ENCODE measurements at regions not wholly inside any gene's neighbourhood (a gene's known extent, or its start where the extent isn't known, plus 50 kb on each side); places are given as distances from the start of the nearest gene placed in this dataset.

DNA sequence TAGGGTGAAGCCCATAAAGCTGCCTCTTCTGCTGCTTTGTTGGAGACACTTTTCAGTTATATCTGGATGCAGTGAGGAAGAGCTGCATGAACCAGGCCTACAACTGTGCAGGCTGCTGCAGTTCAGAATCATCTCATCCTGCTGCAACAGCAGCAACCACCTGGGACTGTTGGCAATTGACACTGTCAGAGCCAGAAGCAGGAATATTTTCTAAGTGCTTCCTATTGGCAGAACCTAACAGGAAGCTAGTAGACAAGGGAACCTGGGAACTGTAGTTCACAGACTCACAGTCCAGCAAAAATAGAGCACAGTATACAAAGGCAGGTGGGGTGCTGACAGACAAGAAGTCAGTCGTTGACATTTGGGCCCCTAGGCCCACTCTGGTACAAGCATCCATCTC lies 452.9 kb upstream of the SPRED2 start:
- 76% methylated on average over 1 of the region's 1 CpG; no CpG with 5 or more reads in 1 of the 2 experiments for WGBS, 2 experiments (ENCODE audit: extremely low coverage in 1 of 2, insufficient coverage in 1 of 2, insufficient read length in 1 of 2, insufficient replicate concordance in 2 of 2, low coverage in 1 of 2, low lambda C conversion rate in 2 of 2, missing lambda C conversion rate in 1 of 2)
- no peak overlapping the region for H3K4ac ChIP-seq (replicated peaks; ENCODE audit: insufficient read length, low read depth, low read length)
- H2BK12ac ChIP-seq (ENCODE audit: low read depth, low read length) = no peak overlapping the region
- no peak for FAIRE-seq
- H2BK15ac ChIP-seq (ENCODE audit: low read length) = no peak overlapping the region
- H3K23ac ChIP-seq (ENCODE audit: insufficient read length) = no peak overlapping the region
- no peak overlapping the region for H4K8ac ChIP-seq (ENCODE audit: extremely low read depth, insufficient read depth, low read length)
- ChIA-PET CTCF (ENCODE audit: partially characterized antibody) (no interaction called here), POLR2A (ENCODE audit: partially characterized antibody) (interaction anchor here (0.6 kb wide), 1 partner anchor 345 kb away, joined by 3 read pairs; no protein-coding TSS in a partner anchor)
- H3K18ac ChIP-seq (ENCODE audit: extremely low read depth, low read length) = no peak overlapping the region
- no peak overlapping the region for H2BK5ac ChIP-seq (ENCODE audit: low read depth, low read length)
- H3K9me3 ChIP-seq (ENCODE audit: insufficient read depth in 2 of 2, low read depth in 1 of 2, low read length in 1 of 2) = no peaks in the 10 kb centered on the region
- no peak overlapping the region for H3K56ac ChIP-seq (replicated peaks; ENCODE audit: insufficient read length, low read depth, low read length)
- no peak overlapping the region for H3K9ac ChIP-seq (replicated peaks in 1 of 4; ENCODE audit: extremely low read depth in 1 of 4, low read depth in 3 of 4, low read length in 3 of 4)
- H3K79me2 ChIP-seq (ENCODE audit: control insufficient read depth in 1 of 2, insufficient read depth in 2 of 2, low read length in 2 of 2) = no peaks in the 10 kb centered on the region
- no peaks in the 10 kb centered on the region for H3K79me1 ChIP-seq (ENCODE audit: low read depth, low read length)
- H4K91ac ChIP-seq (replicated peaks; ENCODE audit: insufficient read length, low read length) = no peak overlapping the region
- no peaks in the 10 kb centered on the region for H4K20me1 ChIP-seq (replicated peaks in 1 of 2; ENCODE audit: control insufficient read depth in 1 of 2, insufficient read depth in 2 of 2, low read length in 2 of 2)
- H3K27ac ChIP-seq (ENCODE audit: low read depth, low read length) = no peak overlapping the region
- H3K4me2 ChIP-seq (ENCODE audit: insufficient read depth in 1 of 2, low read depth in 2 of 2, low read length in 2 of 2) = no peak overlapping the region
- H3K27me3 ChIP-seq (replicated peaks in 1 of 4; ENCODE audit: control insufficient read depth in 3 of 4, extremely low read depth in 1 of 4, insufficient read depth in 3 of 4, low read length in 3 of 4) = no peaks in the 10 kb centered on the region; a peak in 1 of 7 replicates
- H2AFZ ChIP-seq (ENCODE audit: low read length) = 0 out of 2 replicates have a peak overlapping the region, but pooled peaks have one; percentile 11
- H3K14ac ChIP-seq (ENCODE audit: insufficient read length) = no peak overlapping the region
- H2BK20ac ChIP-seq (ENCODE audit: low read length) = no peak overlapping the region
- no peak for DNase-seq (ENCODE audit: low read depth in 1 of 2, low spot score in 2 of 2)
- no peak for TF ChIP-seq CREB1 (IDR thresholded peaks at IDR 0.05)
- TF ChIP-seq, protein P1, sequence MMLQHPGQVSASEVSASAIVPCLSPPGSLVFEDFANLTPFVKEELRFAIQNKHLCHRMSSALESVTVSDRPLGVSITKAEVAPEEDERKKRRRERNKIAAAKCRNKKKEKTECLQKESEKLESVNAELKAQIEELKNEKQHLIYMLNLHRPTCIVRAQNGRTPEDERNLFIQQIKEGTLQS (IDR thresholded peaks at IDR 0.05; ENCODE audit: insufficient read depth, low read depth, low read length) = no peak
- TF ChIP-seq, protein P2, sequence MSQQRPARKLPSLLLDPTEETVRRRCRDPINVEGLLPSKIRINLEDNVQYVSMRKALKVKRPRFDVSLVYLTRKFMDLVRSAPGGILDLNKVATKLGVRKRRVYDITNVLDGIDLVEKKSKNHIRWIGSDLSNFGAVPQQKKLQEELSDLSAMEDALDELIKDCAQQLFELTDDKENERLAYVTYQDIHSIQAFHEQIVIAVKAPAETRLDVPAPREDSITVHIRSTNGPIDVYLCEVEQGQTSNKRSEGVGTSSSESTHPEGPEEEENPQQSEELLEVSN (IDR thresholded peaks at IDR 0.05) = no peak
- no peak for TF ChIP-seq PHF8 (conservative IDR thresholded peaks at IDR 0.05; ENCODE audit: low read depth, low read length)
- no peak for TF ChIP-seq YY1 (IDR thresholded peaks at IDR 0.05; ENCODE audit: low read depth, low read length)
- TF ChIP-seq, protein P3, sequence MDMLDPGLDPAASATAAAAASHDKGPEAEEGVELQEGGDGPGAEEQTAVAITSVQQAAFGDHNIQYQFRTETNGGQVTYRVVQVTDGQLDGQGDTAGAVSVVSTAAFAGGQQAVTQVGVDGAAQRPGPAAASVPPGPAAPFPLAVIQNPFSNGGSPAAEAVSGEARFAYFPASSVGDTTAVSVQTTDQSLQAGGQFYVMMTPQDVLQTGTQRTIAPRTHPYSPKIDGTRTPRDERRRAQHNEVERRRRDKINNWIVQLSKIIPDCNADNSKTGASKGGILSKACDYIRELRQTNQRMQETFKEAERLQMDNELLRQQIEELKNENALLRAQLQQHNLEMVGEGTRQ (IDR thresholded peaks at IDR 0.05; ENCODE audit: low read length) = no peak
- TF ChIP-seq SIN3A (conservative IDR thresholded peaks at IDR 0.05 in 1 of 2, IDR thresholded peaks at IDR 0.05 in 1 of 2; ENCODE audit: low read depth in 1 of 2, low read length in 2 of 2) = no peak
- no peak for TF ChIP-seq SRF (IDR thresholded peaks at IDR 0.05; ENCODE audit: low read depth, low read length)
- no peak for TF ChIP-seq SP2 (IDR thresholded peaks at IDR 0.05; ENCODE audit: low read length)
- TF ChIP-seq TCF12 (IDR thresholded peaks at IDR 0.05; ENCODE audit: low read depth, low read length) = no peak
- TF ChIP-seq CBX5 (IDR thresholded peaks at IDR 0.05; ENCODE audit: low read depth, low read length) = no peak
- no peak overlapping the region for H2AK5ac ChIP-seq (ENCODE audit: low read depth, low read length)
- no peak overlapping the region for H4K5ac ChIP-seq (ENCODE audit: insufficient read length, low read depth, low read length)
- H3K4me1 ChIP-seq (replicated peaks in 1 of 4; ENCODE audit: control insufficient read depth in 3 of 4, insufficient read depth in 4 of 4, low read length in 3 of 4) = peaks cover 0 to 4% (median 0%) of the 10 kb centered on the region in 4 experiments; a peak in 1 of 7 replicates
- H2BK120ac ChIP-seq (replicated peaks; ENCODE audit: low read depth, low read length) = no peak overlapping the region
- H3K36me3 ChIP-seq (ENCODE audit: control insufficient read depth in 2 of 4, insufficient read depth in 4 of 4, low read length in 3 of 4) = no peaks in the 10 kb centered on the region
- no peak overlapping the region for H3K4me3 ChIP-seq (ENCODE audit: extremely low read depth in 1 of 4, insufficient read depth in 2 of 4, low read depth in 3 of 4, low read length in 4 of 4)
- no peaks in the 10 kb centered on the region for H3K23me2 ChIP-seq (ENCODE audit: low read depth, low read length)
